Type B pancreatic cell (in vitro differentiated cells): ENCODE measurements at regions not wholly inside any gene's neighbourhood (a gene's known extent, or its start where the extent isn't known, plus 50 kb on each side); places are given as distances from the start of the nearest gene placed in this dataset.

Source experiments
- DNase-seq: peaks from one replicate; pipeline ENCODE4 v3.0.0; 2021; ENCODE audit warnings: mixed read lengths; ENCODE audit not compliant: unreplicated experiment; ENCODE audit errors: extremely low spot score
- H3K27ac Mint-ChIP-seq: 2 replicates; pipeline ENCODE4 v1.8.0; 2021; ENCODE audit warnings: mild to moderate bottlenecking, mixed read lengths
- H3K27me3 Mint-ChIP-seq: 2 replicates; pipeline ENCODE4 v1.8.0; 2021; ENCODE audit warnings: mixed read lengths
- H3K36me3 Mint-ChIP-seq: 2 replicates; pipeline ENCODE4 v1.8.0; 2021; ENCODE audit warnings: mixed read lengths
- H3K4me1 Mint-ChIP-seq: one replicate; pipeline ENCODE4 v1.8.0; 2021; ENCODE audit warnings: mixed read lengths; ENCODE audit not compliant: unreplicated experiment
- H3K4me3 Mint-ChIP-seq: 2 replicates; pipeline ENCODE4 v1.8.0; 2021; ENCODE audit warnings: mild to moderate bottlenecking, mixed read lengths
- H3K9me3 Mint-ChIP-seq: 2 replicates; pipeline ENCODE4 v1.8.0; 2021; ENCODE audit warnings: mixed read lengths
- CTCF ChIP-seq: fragments of 200-600 bp; sonication (generic); conservative IDR thresholded peaks from 2 replicates; pipeline ENCODE4 v1.5.0; 2021; ENCODE audit warnings: antibody characterized with exemption, mild to moderate bottlenecking

GRCh38 chr19:31955884-31956283 is 389.5 kb upstream of the ZNF507 start:
- Mint-ChIP-seq H3K36me3 (no peaks in the 10 kb centered on the region), H3K27ac (no peak overlapping the region), H3K4me3 (no peak overlapping the region), H3K4me1 (peaks cover 4% of the 10 kb centered on the region), H3K9me3 (peaks cover 5% of the 10 kb centered on the region), H3K27me3 (peaks cover 26% of the 10 kb centered on the region)
- no peak for TF ChIP-seq CTCF
- no peak for DNase-seq

GRCh38 chr19:31956771-31957392 is 388.5 kb upstream of the ZNF507 start:
- Mint-ChIP-seq H3K4me1 (peaks cover 13% of the 10 kb centered on the region), H3K36me3 (no peaks in the 10 kb centered on the region), H3K4me3 (no peak overlapping the region), H3K9me3 (peaks cover 5% of the 10 kb centered on the region), H3K27ac (no peak overlapping the region), H3K27me3 (peaks cover 26% of the 10 kb centered on the region)
- no peak for TF ChIP-seq CTCF
- no peak for DNase-seq

GRCh38 chr19:31957711-31958110 is 387.7 kb upstream of the ZNF507 start:
- peaks cover 30% of the 10 kb centered on the region for H3K27me3 Mint-ChIP-seq
- peaks cover 20% of the 10 kb centered on the region for H3K4me1 Mint-ChIP-seq
- H3K27ac Mint-ChIP-seq, result no peak overlapping the region
- H3K36me3 Mint-ChIP-seq, result no peaks in the 10 kb centered on the region
- H3K9me3 Mint-ChIP-seq, result no peaks in the 10 kb centered on the region
- H3K4me3 Mint-ChIP-seq, result no peak overlapping the region
- no peak for TF ChIP-seq CTCF
- no peak for DNase-seq

GRCh38 chr19:31959527-31960018 is 385.8 kb upstream of the ZNF507 start:
- no peak overlapping the region for H3K27ac Mint-ChIP-seq
- peaks cover 30% of the 10 kb centered on the region for H3K27me3 Mint-ChIP-seq

GRCh38 chr19:31960474-31960873 is 384.9 kb upstream of the ZNF507 start:
- Mint-ChIP-seq H3K36me3 (no peaks in the 10 kb centered on the region), H3K4me3 (no peak overlapping the region), H3K9me3 (no peaks in the 10 kb centered on the region), H3K4me1 (peaks cover 32% of the 10 kb centered on the region), H3K27me3 (peaks cover 26% of the 10 kb centered on the region), H3K27ac (no peak overlapping the region)
- TF ChIP-seq CTCF, result no peak
- no peak for DNase-seq

More at GRCh38 chr19:31959527-31960018, 385.8 kb upstream of the ZNF507 start:
- no peak for DNase-seq
- no peaks in the 10 kb centered on the region for H3K36me3 Mint-ChIP-seq
- no peaks in the 10 kb centered on the region for H3K9me3 Mint-ChIP-seq
- H3K4me3 Mint-ChIP-seq, result no peak overlapping the region
- no peak for TF ChIP-seq CTCF
- H3K4me1 Mint-ChIP-seq, result peaks cover 32% of the 10 kb centered on the region
